ENCODE measurements at regions not wholly inside any gene's neighbourhood (a gene's known extent, or its start where the extent isn't known, plus 50 kb on each side); places are given as distances from the start of the nearest gene placed in this dataset.
"Not testable (repeated sequence)": the region's sequence is repeated elsewhere in the genome, so short reads cannot be mapped to it uniquely, and the experiment has no call there.

GRCh38 chr4:174069848-174070330 is 213.6 kb downstream of the FBXO8 start:
- no peak for DNase-seq (ENCODE audit: low read depth in 3 of 3)

GRCh38 chr4:174066611-174067205 is 216.8 kb downstream of the FBXO8 start:
- no peak for DNase-seq (ENCODE audit: low read depth in 3 of 3)

GRCh38 chr4:174062831-174063230 is 220.6 kb downstream of the FBXO8 start:
- no peak for DNase-seq (ENCODE audit: low read depth in 3 of 3)

DNA sequence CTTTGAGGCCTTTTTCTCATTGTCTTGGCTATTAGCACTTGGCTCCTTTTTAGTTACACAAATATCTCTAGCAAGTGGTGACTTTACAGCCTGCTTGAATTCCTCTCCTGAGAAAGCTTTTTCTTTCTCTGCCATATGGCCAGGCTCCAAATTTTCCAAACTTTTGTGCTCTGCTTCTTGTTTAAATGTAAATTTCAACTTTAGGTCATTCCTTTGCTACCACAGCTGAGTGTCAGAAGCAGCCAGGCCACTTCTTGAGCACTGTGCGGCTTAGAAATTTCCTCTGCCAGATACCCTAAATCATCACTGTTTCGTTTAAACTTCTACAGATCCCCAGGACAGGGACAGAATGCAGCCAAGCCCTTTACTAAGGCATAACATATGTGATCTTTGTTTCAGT is 222.4 kb downstream of the FBXO8 start:
- no peak for DNase-seq (ENCODE audit: low read depth in 3 of 3)

GRCh38 chr4:174058846-174059245 is 224.6 kb downstream of the FBXO8 start:
- no peak for DNase-seq (ENCODE audit: low read depth in 3 of 3)

DNA sequence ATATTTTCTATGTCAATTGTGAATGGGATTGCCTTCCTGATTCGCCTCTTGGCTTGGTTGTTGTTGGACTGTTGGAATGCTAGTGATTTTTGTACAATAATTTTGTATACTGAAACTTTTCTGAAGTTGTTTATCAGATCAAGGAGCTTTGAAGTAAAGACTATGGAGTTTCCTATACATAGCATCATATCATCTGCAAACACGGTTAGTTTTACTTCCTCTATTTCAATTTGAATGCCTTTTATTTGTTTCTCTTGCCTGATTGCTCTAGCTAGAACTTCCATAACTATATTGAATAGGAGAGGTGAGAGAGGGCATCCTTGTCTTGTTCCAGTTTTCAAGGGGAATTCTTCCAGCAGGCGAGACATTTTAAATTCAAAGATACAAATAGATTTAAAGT is 226.5 kb downstream of the FBXO8 start:
- DNase-seq (ENCODE audit: low read depth in 3 of 3) = no peak

- no peak for DNase-seq (ENCODE audit: low read depth in 3 of 3)
Observed at GRCh38 chr4:174055344-174055743, 228.1 kb downstream of the FBXO8 start.

- DNase-seq (ENCODE audit: low read depth in 3 of 3) = no peak
Observed at GRCh38 chr4:174053895-174054294, 229.6 kb downstream of the FBXO8 start.

GRCh38 chr4:174047363-174047762 is 236.1 kb downstream of the FBXO8 start:
- DNase-seq (ENCODE audit: low read depth in 3 of 3) = no peak

GRCh38 chr4:174045829-174046228 is 237.6 kb downstream of the FBXO8 start:
- not testable (repeated sequence) for DNase-seq (ENCODE audit: low read depth in 3 of 3)

GRCh38 chr4:174045381-174045780 is 238.1 kb downstream of the FBXO8 start:
- DNase-seq (ENCODE audit: low read depth in 3 of 3) = no peak

DNA sequence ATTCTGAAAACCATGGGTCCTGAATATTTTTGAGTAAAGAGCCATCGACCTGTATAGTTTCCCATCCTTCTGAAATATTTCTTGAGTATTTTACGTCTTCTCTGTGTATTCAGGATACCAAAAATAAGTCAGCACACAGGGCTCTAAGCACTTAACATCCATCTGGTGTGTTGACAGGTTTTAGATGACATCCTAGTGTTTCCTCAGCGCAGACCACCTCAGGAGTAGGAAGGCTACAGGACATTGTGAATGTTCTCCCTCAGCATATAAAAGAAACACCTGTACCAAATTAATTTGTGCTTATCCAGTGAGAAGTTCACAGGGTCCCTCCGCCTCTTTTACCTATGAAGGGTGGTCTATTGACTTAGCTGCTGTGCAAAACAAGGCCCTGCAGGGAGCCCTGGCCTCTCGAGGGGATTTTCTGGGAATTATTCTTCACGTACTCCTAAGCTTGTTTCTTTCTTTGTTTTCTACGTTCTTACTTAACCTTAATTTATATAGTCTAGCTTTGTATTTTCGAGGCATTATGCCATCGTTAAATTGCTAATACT is 241.8 kb downstream of the FBXO8 start:
- no peak for DNase-seq (ENCODE audit: low read depth in 3 of 3)

GRCh38 chr4:174040287-174040686 is 243.2 kb downstream of the FBXO8 start:
- no peak for DNase-seq (ENCODE audit: low read depth in 3 of 3)

DNA sequence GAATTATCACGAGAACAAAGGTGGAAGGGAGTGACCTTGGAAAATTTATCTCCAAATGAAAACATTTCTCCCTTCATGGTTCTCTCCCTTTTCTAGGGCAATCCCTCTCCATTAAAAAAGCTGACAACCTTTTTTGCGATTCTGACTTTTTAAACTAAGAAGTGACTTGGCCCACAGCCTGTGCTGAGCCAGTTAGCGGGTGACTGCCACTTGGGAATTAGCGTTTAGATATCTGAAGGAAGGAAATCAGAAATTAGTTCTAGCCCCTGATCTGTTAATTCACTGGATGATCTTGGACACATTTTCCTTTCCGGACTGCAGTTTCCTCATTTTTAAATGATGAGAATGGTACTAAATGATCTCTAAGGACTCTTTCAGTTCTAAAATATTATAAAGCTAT is 245.0 kb downstream of the FBXO8 start:
- no peak for DNase-seq (ENCODE audit: low read depth in 3 of 3)

- DNase-seq (ENCODE audit: low read depth in 3 of 3) = no peak
Observed at GRCh38 chr4:174037631-174038030, 245.8 kb downstream of the FBXO8 start.

DNA sequence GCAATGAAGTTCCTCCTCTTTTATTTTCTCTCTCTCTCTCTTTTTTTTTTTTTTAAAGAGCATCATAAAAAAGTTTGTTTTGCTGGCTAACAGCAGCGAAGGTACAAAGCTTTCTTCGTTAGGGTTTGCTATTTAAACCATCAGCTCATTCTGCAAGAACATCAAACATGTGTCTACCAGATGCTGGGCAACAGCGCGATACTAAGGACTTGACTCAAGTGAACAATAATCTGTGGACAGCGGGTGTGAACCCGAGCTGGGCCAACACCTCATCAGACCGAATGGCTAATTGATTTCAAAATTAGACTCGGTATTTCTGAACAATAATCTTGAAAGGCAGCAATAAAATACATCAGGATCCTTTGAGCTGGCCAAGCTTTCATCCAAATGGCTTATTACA is 246.4 kb downstream of the FBXO8 start:
- no peak for DNase-seq (ENCODE audit: low read depth in 3 of 3)

DNA sequence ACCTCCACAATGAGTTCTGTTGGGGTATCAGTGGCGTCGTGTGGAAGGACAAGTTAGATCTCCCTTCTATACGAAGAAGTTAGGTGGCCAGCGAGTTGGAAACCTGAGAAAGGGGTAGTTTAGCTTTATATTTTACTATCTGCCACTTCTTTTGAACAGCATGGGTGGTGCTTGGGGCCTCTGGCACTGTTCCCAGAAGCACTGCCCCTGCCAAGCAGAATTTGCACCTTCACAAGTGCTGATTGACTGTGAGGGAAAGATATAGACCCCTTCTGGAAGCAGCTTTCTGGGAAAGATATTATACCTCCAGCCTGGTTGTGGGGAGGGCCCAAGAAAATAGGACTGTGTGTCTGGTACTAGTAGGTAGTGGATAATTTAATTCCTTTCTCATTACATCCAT is 246.9 kb downstream of the FBXO8 start:
- no peak for DNase-seq (ENCODE audit: low read depth in 3 of 3)

GRCh38 chr4:174036111-174036510 is 247.4 kb downstream of the FBXO8 start:
- no peak for DNase-seq (ENCODE audit: low read depth in 3 of 3)

GRCh38 chr4:174023641-174024040 is 259.8 kb downstream of the FBXO8 start:
- DNase-seq (ENCODE audit: low read depth in 3 of 3) = no peak

DNA sequence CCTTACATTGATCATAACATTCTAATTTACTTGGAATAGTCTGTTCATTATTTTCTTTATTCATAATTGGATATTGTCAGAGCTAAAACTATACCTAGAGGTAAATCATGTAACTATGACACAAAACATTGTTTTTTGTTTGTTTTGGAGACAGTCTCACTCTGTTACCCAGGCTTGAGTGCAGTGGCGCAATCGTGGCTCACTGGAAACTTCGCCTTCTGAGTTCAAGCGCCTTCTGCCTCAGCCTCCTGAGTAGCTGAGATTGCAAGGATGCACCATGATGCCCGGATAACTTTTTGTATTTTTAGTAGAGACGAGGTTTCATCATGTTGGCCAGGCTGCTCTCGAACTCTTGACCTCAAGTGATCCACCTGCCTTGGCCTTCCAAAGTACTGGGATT is 265.2 kb downstream of the FBXO8 start:
- DNase-seq (ENCODE audit: low read depth in 3 of 3) = no peak

DNA sequence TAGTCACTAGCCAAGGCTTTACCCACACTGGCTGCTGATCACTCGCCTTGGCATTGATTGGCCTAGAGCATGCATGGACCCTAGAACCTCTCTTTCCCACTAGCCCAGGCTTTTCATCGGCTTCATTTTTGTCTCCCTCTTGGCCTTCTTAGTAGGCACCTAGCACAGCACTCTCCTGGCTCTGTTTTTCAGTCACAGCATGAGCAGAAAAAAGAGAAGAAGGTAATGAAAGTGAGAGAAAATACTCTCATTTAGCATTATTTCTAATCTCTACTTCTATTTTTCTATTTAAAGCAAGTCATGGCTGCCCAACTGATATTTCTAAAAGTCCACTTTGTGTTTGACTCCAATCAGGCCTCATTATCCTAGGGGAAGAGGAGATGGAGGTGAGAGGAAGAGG is 267.2 kb downstream of the FBXO8 start:
- DNase-seq (ENCODE audit: low read depth in 3 of 3) = no peak

- DNase-seq (ENCODE audit: low read depth in 3 of 3) = no peak
Observed at GRCh38 chr4:174012886-174013259, 270.6 kb downstream of the FBXO8 start.

DNA sequence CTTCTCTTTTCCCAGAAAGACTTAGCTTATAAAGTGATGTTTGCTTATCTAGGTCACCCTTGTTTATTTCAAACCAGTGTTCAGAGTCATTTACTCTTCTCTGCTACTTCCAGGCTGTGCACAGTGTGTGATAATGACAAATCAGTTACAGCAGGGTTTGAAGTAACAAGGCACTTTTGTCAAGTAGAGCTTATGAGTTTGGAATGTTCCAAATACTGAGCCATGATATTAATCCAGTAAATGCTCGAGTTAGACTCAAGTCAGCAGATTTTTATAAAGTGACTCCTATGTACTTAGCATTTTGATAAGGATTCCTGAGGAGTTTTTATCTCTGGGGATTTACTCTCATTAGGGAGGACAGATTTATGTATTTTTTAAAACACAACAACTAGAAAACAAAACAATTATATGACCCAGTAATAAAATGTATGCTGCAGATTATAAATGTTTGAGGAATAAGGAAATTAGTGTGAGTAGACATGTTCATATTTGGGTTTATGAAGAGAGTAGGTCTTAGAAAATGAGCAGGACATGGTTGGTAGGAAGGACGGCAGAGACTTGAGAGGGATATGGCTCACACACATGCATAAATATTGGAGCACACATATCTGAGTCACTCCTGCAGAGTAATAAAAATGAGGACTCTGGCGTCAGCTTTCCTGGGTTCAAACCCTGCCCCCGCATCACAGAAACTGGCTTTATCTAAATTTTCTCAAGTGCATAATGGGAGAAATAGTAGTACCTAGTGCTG is 271.2 kb downstream of the FBXO8 start:
- DNase-seq (ENCODE audit: low read depth in 3 of 3) = no peak
